GM18861 (cell line): ENCODE measurements at regions not wholly inside any gene's neighbourhood (a gene's known extent, or its start where the extent isn't known, plus 50 kb on each side); places are given as distances from the start of the nearest gene placed in this dataset.
A peak's percentile ranks its signal among the peaks of the same experiment; 100 is the strongest.
"Not testable (repeated sequence)": the region's sequence is repeated elsewhere in the genome, so short reads cannot be mapped to it uniquely, and the experiment has no call there.

Experiments used
- ATAC-seq: cut with Tn5 transposase; IDR thresholded peaks from one replicate; pipeline ENCODE4 v1.9.1; 2021; ENCODE audit not compliant: unreplicated experiment

DNA sequence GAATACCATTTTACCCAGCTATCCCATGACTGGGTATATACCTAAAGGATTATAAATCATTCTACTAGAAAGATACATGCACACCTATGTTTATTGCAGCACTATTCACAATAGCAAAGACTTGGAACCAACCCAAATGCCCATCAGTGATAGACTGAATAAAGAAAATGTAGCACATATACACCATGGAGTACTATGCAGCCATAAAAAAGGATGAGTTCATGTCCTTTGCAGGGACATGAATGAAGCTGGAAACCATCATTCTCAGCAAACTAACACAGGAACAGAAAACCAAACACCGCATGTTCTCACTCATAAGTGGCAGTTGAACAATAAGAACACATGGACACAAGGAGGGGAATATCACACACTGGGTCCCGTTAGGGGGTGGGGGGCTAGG, 191.9 kb upstream of the POU5F2 start:
- ATAC-seq = not testable (repeated sequence)

DNA sequence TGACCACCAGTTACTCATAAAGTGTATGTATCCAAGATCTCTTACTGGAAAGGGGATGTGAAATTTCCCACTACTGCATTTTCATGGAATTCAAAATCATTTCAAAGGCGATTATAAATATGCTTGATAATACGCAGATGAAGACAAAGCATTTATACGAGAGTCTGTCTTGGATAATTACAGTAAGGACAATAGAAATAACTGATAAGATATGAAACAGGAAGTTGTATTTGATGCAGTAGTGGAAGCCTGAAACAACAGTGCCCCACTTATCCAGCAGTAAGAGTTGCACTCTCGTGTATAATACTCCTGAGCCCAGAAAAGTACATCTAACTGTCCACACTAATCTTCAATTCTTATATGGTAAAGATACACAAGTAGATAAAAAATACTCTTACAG, 188.7 kb upstream of the POU5F2 start:
- ATAC-seq = no peak

DNA sequence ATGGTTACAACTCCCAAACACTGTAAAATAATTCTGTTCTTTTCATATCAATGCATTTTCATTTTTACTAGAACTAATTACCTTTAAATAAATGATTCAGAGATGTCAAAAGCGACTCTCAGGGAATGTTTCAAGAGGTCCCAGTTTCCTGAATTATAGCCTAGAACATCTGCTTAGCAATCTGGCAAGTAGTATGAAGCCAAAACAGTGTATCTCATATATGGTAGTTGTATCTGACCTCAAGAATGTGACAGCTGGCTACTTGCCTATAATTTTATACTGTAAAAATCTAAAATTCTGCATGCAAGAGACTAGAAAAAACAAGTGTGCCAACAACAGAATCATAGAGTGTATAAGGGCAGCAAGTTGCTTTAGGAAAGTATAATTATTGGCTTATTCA, 187.7 kb upstream of the POU5F2 start:
- no peak for ATAC-seq

DNA sequence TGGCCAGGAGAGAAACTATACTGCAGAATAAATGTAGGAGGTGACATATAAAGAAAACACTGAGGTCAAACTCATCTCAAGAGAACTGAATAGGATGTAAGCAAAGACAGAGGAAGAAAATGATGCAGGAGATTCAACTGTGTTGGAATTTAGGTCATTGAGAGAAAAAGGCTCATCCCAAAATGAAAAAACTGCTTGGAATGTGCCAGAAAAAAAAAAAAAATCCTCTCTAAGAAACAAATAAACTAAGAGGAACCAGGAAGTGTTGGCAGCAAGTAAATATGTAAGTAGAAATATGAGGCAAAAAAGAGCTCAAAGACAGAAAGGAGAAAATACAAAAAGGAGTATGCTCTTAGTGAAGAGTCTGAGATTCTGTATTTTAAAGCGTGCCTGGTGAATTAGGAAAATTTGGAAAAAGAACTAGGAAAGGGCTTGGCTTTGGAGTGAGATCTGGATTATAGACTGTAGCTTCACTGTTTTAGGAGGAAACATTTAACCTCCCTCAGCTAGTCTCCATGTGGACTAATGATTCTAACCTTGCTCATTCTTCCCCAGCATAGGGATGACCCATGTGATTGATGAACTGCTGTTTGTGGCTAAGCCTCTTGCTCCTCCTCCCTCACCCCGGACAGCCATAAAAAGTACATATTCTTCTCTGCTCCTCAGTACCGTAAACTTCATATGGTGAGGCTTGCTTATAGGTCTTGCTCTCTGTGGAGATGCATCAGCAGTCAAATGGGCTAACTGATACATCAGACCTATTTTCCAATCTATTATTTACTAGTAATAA, 185.6 kb upstream of the POU5F2 start:
- ATAC-seq = no peak

DNA sequence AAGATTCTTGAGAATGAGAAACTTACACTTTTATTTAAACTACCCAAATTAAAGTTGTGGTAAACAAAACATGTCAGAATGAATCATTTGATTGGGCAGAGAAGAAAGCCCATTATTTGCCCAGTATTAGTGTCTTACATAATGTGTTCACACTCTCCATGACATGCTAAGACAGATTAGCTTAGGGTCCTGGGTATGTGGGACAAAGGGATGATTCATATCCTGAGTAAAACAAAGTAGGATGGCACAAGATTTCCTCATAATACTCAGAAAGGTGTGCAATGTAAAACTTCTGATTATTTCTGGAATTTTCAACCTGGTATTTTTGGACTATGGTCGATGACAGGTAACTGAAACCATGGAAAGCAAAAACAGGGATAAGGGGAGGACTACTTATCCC, 183.9 kb upstream of the POU5F2 start:
- ATAC-seq = no peak

DNA sequence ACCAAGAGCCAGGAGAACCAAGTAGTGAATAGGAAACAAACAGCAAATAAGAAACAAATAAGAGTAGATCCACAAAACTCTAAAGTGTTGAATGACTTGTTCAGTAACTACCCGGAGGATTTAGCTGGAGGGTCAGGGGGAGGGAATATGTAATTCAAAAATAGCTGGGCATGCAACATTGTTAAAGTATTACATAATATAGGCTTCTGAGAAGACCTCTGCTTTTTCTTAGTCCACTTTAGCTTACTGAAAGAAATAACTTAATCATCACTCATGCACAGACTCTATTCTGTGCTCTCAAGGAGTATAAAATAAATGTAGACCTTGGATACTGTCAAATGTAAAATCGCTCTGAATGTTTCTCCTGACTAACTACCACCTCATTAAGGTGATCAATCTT, 183.2 kb upstream of the POU5F2 start:
- no peak for ATAC-seq

DNA sequence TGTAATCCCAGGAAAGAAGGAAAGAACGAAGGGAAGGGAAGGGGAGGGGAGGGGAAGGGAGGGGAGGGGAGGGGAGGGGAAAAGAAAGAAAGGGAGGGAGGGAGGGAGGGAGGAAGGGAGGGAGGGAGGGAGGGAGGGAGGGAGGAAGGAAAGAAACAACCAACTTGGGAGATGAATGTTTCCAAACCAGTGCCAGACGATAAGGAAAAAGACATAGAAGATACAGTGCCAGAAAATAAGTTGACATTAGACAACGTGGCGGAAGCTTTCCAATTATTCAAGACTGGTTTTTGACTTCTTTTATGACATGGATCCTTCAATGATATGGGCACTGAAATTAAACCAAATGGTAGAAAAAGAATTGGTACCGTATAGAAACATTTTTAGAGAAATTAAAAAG, 181.2 kb upstream of the POU5F2 start:
- no peak for ATAC-seq

DNA sequence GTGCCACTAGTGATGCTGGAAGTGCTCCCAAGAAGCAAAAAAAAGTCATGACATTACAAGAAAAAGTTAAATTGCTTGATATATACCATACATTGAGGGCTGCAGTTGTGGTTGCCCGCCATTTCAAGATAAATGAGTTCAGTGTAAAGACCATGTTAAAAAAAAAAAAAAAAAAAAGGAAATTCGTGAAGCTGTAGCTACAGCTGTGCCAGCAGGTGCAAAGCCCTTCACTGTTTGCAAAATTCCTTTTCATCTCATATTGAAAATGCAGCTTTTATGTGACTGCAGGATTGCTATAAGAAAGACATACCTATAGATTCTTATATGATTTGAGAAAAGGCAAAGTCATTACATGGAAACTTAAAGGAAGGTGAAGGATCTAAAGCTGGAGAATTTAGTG, 179.6 kb upstream of the POU5F2 start:
- no peak for ATAC-seq

DNA sequence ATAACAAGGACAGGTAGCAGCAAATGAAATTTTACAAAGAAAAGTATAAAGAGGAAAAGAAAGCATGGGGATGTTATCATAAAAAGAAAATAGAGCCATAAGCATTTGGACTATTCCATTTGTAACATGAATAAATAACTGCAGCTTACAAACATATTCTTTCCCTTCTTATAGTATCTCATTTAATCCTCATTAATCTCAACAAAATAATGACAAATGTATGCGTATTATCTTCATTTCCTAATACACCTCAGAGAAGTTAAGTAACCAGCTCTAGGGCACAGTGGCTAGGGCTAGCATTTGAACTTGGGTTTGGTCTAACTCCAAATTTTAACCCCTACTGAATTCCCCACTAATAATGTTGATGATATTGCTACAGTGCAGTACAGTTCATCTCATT, 175.5 kb upstream of the POU5F2 start:
- ATAC-seq = no peak

DNA sequence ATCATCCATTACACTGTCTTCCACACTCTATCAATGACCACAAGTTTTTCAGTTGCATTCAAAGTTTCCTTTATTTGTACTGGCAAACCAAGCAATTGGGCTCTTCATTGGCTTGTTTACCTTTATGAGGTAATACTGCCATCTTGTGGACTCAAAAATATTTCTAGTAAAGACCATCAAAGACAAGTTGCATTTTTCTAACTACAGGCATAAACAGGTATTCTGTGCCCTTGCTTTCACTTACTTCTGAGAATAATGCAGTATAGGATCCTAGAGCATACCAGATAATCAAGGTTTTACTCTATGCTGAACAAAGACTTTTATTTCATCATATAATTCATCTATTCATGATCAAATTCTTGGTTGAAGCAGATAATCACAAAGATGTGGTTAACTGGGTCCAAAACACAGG, 173.7 kb upstream of the POU5F2 start:
- ATAC-seq = peak; percentile 63

DNA sequence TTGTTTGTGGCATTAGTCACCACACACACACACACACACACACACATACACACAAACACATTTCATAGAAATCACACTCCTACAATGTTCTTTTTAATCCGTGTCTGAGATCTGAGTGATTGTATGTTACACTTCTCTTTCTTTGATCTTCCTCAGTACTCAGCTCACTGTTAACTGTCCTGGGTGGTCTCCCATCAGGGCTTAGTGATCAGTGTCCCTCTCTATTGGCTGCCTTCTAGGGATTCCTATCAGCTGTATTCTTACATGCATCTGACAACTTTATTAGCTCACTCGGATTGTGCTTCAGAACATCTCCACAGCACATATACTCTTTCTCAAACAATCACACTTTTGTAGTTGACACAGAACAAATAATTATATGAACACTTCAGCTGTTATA, 170.2 kb upstream of the POU5F2 start:
- no peak for ATAC-seq

DNA sequence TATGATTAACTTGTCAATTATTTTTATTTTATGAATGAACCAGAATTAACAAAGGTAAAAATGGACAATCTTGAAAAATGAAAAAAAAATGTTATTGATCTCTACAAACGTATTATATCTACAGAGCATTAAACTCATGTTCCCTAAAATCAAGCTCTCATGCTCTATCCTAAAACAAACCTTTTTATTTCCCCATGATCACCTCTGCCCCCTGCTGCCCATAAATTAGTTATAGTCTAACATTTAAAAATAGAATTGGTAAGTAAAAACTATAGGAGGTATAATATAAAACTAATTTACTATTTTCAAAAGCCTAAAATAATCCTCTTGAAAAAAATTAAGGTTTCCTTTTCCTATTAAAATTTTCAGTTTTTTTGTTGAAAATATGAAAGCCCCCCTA, 168.0 kb upstream of the POU5F2 start:
- no peak for ATAC-seq

DNA sequence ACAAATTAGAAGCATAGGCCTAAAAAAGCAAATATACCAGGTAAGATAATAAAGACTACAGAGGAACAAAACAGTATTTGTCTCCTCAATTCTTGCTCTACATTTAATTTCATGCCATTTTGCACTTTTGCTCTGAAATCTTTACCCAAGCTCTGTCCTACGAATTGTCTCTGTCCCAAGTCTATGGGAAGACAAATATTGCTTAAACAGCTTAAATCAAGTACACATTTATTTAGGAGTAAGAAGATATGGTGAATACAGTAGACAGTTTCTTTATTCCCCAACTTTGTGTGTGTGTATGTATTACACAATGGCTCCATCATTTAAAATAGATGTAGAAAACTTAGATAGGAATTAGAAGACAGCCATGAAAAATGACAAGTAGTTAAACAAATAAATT, 163.5 kb upstream of the POU5F2 start:
- no peak for ATAC-seq

DNA sequence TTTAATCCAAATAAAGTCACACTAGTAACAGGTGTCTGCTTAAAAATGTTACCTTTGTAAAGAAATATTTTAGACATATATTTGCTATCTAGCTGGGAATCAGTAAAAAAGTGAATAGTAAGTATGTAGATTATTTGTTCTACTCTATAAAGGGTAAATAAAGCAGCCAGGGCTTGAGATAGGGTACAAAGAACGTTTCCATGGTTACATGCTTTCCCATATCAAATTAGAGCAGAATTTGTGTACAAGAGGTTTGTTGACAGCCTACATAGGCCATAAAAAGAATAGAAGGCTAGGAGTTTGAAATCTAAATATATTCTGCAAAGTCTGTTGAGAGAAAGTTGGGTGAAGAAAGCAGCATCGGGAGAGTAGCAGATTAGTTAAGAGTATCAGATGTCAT, 160.9 kb upstream of the POU5F2 start:
- no peak for ATAC-seq

DNA sequence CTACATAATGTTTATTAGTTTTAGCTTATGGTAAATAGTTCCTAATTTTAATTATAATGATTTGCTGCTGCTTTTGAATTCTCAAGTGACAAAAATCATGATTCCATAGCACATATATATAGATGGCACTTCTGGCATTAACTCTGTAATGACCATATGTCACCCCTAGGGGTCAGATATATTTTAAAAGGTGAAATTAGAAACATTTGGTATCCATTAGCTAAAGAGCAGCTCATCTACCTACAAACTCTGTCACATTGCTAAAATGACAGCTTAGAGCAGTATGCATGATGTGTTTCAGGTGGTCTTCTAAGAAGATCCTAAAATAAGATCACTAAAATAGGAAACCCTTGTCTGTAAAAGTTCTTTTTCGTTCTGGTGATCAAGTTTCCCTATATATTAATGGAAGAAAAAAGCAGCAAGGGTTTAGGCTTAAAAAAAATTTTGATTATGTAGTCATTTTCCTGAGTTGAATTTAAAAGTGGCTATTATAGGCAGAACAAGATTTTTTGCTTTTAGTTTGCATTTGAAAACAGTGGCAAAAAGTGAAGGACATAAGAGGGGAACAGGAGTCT, 157.7 kb upstream of the POU5F2 start:
- ATAC-seq = peak; percentile 82

DNA sequence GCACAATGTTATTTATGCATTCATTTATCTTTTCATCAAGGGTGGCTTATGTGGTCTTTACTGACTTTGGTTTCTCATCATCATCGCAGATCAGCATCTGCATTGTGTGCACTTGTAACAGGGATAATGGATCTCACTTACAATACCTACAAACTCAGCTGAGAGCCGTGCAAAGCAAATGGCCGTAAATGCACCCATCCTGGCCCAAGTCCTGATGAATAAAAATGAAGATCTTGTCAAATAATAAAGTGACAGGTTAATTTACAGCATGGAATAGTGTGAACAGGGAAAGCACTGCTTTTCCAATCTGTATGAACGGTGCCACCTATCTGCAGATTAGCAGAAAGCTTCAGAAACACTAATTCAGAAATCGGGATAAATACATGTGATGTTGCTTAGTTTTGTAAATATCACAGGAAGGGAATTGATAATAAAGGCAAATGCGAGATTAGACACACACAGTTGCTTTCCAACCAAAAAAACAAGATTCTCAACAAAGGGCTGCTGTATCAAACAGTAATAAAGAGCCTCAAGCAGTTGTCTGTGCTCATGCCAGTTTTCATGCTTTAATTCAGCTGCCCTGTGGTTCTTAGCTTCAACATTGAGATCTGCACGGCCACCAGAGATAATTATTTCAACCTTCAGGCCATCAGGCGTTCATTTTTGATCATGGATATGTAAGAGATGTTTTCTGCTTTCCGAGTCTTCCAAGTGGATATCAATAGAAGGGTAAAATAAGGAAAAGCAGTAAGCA, 153.4 kb upstream of the POU5F2 start:
- no peak for ATAC-seq

DNA sequence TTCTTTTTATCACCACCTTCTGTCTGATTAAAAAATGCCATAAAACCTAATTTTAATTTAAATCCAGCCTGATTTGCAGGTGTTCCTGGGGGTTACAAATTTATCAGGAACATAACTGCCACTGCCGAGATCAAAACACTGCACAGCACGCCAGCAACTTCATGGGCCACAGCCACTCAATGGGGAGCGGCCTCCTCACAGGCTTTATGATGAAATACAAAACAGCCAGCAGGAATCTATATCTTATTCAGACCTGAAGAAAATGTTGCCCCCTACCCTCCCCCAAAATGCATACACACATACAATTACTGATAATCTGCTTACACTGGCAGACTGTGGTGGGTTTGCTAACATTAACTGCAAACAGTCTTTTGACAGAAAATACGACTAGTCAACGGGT, 151.7 kb upstream of the POU5F2 start:
- ATAC-seq = no peak

DNA sequence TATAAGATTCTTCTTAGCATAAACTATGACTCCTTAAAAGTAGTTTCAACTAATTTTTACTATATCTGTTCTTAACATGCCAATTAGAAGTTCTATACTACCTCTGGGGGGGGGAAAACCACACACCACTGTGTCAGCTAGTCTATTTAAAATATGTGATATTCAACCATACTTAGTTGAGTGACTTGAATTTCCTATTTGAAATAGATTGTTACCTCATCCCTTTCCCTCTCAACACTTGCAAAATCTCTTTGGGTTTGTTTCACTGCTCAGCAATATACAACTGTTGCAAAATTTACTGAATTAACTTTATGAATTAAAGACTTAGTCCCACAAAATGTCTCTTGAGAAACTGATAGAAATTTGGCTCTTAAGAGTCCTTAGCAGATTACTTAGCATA, 151.1 kb upstream of the POU5F2 start:
- no peak for ATAC-seq

DNA sequence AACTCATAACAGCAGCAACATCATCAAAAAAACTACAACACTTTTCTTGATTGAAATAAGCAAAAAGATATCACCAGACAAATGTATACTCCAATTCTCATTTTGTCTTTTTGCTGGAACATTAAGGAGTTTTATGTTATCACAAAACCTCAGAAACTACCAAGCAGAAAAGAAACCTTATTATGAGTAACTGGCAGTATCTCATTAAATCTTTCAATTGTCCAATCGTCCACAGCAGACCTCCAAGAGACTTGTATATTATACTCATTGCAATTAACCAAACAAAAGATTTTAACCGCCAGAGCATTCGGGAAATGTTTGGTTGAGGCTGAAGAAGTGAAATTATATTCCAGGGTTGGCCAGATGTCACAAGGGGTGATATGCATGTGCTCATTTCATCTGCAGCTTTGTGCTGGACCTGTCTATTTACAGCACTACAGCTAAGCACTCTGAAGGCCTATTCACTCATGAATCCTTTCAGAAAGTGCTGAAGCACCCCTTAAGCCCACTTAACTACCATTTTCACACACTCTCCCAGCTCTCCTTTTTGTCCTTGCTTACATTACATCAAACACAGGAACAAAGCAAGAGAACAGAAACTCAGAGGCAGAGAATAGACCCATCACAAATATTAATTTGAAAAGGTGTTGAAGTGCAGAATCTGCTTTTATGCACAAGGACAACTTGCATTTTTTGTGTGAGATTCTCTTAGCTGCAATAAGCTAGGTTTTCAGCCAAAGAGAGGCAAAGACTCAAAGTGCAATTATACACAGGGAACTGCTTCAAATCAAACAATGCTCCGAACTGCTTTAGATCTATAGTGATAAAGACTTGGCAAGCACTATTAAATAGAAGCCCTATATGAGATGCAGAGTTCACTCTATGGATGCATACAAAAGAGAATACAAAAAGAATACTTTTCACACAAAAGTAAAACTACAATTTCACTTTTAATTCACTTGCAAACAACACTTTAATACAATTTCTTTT, 150.4 kb upstream of the POU5F2 start:
- ATAC-seq = no peak

DNA sequence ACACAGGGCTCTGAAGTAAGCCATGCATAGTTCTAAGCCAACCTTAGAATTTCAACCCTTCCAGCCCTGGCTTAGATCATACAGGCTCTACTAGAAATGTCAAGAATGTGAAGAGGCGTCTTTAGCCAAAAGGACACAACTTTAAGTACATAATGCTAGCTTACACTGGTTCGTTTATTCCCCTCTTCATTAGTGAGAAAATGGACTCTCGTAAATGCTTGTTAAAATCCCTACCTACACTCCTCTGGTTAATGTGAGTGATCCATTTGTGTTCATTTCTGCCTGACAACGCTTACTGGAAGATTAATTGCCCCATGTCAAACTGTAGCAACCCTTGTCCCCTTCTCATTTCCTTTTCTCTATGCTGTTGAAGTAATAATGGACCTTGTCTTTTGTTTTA, 149.3 kb upstream of the POU5F2 start:
- no peak for ATAC-seq

DNA sequence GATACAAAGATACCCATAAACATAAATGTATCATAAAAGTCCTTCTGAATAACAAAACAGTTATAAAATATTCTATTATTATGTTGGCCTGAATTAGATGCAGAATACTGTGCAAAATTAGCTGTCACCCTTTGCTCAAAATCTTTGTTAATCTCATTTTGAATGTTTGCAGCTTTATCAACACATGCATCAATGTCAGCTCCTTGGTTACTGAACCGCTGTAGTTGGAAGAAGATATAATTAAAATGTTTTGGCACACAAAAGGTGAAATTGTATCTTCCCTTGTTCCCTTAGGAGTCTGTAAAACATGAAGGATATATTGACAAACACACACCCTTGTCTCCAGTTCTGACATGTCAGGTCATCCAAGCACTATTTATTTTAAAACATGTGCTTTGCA, 146.3 kb upstream of the POU5F2 start:
- no peak for ATAC-seq
